ENCODE measurements at regions not wholly inside any gene's neighbourhood (a gene's known extent, or its start where the extent isn't known, plus 50 kb on each side); places are given as distances from the start of the nearest gene placed in this dataset.

DNA sequence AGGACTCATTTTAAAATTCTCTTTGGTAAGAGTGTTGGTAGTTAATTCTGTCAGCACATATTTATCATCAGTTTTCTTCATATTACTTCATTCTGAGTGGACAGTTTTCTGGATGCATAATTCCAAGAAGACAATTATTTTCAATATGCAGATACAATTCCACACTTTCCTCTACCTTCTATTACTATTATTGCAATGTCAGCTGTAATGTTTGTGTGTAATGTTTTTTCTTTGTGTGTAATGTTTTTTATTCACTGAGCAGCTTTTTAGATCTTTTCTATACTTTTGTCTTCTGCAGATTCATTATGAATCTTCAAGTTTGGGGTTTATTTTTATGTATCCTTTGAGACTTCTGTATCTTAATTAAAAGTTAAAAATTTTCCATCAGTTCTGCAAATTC is 264.0 kb upstream of the VRK2 start:
- Histone ChIP-seq H3K4me3 (ENCODE audit: low read length) (no peak overlapping the region), H3K36me3 (ENCODE audit: insufficient read depth, low read length) (no peaks in the 10 kb centered on the region), H3K27me3 (ENCODE audit: insufficient read depth, low read length) (no peaks in the 10 kb centered on the region), H3K9me3 (ENCODE audit: low read length) (no peaks in the 10 kb centered on the region), H3K4me1 (ENCODE audit: insufficient read depth, low read length) (no peaks in the 10 kb centered on the region), H2AFZ (ENCODE audit: low read depth, low read length) (no peak overlapping the region)

DNA sequence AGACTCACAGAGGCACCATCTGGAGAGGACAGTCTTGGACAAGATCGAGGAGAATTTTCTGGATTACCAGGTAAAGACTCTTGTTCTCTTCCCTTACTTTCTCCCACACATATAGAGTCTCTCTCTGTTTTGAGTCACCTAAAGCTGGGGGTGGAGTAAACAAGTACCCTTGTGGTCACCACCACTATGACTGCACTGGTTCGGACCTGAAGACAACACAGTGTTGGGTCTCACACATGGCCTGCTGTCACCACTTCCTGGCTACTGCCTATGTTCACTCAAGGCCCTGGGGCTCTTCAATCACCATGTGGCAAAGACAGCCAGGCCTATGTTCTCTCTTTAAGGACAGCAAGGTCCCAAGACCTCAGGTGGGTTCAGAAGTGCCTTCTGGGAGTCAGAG is 253.3 kb upstream of the VRK2 start:
- Histone ChIP-seq H2AFZ (ENCODE audit: low read depth, low read length) (no peak overlapping the region), H3K9me3 (ENCODE audit: low read length) (peaks cover 2% of the 10 kb centered on the region), H3K4me3 (ENCODE audit: low read length) (no peak overlapping the region), H3K36me3 (ENCODE audit: insufficient read depth, low read length) (no peaks in the 10 kb centered on the region), H3K4me1 (ENCODE audit: insufficient read depth, low read length) (peaks cover 5% of the 10 kb centered on the region), H3K27me3 (ENCODE audit: insufficient read depth, low read length) (no peaks in the 10 kb centered on the region)

DNA sequence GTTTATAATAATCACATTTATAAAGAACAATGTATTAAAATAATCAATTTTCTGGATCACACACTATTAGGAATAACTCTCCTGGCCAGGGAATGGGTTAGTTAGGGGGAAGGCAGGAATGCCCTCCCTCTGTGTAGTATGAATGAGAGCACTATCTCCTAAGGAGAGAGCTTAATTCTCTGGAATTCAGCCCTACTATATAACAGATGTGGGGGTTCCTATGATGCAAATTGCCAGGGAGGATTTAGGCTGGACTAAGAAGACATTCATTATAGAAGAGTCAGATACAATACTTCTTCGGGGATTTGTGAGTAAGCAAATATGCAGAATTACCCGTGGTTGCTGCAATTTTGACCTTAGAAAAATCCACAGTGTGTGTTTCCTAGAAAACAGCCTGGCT is 250.1 kb upstream of the VRK2 start:
- no peaks in the 10 kb centered on the region for H3K27me3 ChIP-seq (ENCODE audit: insufficient read depth, low read length)
- no peak overlapping the region for H2AFZ ChIP-seq (ENCODE audit: low read depth, low read length)
- peaks cover 2% of the 10 kb centered on the region for H3K9me3 ChIP-seq (ENCODE audit: low read length)
- H3K4me3 ChIP-seq (ENCODE audit: low read length), result no peak overlapping the region
- H3K36me3 ChIP-seq (ENCODE audit: insufficient read depth, low read length), result no peaks in the 10 kb centered on the region
- peaks cover 5% of the 10 kb centered on the region for H3K4me1 ChIP-seq (ENCODE audit: insufficient read depth, low read length)

DNA sequence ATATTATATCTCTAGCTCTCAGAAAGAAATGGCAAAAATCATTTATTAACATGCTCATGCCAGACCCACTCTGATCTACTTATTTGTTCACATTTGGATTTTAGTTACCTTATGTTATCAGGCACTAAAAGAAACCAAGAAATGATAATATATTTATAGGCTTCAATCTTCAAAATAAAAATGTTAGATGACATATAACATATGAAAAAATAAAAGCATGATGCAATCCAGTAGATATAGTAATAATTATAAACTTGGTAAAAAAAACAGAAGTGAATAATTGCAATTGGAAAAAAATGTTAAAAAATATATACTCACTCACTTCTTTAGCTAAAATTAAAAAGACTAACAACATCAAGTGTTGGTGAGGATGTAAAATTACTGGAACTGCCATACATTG is 248.3 kb upstream of the VRK2 start:
- Histone ChIP-seq H3K27me3 (ENCODE audit: insufficient read depth, low read length) (no peaks in the 10 kb centered on the region), H2AFZ (ENCODE audit: low read depth, low read length) (no peak overlapping the region), H3K36me3 (ENCODE audit: insufficient read depth, low read length) (no peaks in the 10 kb centered on the region), H3K4me3 (ENCODE audit: low read length) (no peak overlapping the region), H3K4me1 (ENCODE audit: insufficient read depth, low read length) (peaks cover 5% of the 10 kb centered on the region), H3K9me3 (ENCODE audit: low read length) (peaks cover 2% of the 10 kb centered on the region)

DNA sequence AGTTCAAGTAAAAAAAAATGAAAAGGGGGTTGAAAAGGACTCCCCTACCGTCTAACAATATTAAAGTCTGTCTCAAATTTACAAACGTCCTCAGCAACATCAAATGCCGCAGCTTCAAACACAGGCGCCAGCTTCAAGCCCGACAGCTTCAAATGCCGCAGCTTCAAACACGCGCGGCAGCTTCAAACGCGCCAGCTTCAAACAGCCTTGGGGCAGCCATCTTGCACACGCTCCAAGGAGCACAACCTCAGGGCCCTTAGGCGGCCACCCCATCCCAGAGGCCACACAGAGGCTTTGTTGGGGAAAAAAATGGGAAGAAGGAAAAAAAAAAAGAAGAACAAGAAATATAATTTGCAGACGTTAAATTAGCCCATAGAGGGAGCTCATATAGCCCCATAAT is 244.4 kb upstream of the VRK2 start:
- H3K4me3 ChIP-seq (ENCODE audit: low read length), result no peak overlapping the region
- H3K27me3 ChIP-seq (ENCODE audit: insufficient read depth, low read length), result no peaks in the 10 kb centered on the region
- H3K9me3 ChIP-seq (ENCODE audit: low read length), result no peaks in the 10 kb centered on the region
- H3K36me3 ChIP-seq (ENCODE audit: insufficient read depth, low read length), result no peaks in the 10 kb centered on the region
- no peak overlapping the region for H2AFZ ChIP-seq (ENCODE audit: low read depth, low read length)
- no peaks in the 10 kb centered on the region for H3K4me1 ChIP-seq (ENCODE audit: insufficient read depth, low read length)

DNA sequence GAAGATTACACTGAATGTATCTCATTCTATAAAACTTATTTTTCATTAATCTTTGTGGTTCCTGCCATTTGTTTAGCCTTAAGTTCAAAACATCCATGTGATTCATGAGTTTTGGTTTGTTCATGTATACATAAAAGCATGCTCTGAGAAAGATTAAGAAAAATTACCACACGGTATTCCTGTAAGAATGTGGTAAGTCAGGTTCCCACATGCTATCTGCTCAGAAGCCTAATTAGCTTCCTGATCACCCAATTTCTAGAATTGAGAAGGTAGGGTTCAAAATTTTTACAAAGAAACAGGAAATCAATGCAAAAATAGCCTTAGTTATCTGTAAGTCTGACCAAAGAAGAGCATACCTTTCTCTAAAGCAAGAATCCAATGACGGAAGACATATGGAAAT is 241.6 kb upstream of the VRK2 start:
- Histone ChIP-seq H3K4me1 (ENCODE audit: insufficient read depth, low read length) (no peaks in the 10 kb centered on the region), H3K4me3 (ENCODE audit: low read length) (no peak overlapping the region), H2AFZ (ENCODE audit: low read depth, low read length) (no peak overlapping the region), H3K27me3 (ENCODE audit: insufficient read depth, low read length) (no peaks in the 10 kb centered on the region), H3K36me3 (ENCODE audit: insufficient read depth, low read length) (no peaks in the 10 kb centered on the region), H3K9me3 (ENCODE audit: low read length) (no peaks in the 10 kb centered on the region)

DNA sequence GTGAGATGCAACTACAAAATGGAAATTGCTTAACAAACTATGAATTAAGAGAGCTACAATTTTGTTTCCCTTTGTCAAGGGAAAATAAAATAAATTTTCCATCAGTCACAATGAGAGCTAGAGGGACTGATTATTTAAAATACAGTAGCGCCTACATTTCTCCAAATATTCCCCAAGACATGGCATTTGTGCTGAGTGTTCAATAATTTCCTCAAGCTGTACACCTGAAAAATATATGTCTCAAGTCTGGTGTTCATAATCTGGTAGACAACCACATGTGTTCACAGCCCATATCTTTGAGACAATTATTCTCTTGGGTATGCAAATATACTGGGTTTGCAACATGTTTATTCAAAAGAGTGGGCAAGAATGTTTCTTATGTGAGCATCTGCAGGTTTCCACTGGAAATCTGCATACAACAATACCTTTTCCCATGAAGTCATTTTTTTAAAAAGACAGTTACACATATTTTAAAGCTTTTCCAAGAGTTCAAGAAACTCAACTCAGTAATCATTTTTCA is 240.1 kb upstream of the VRK2 start:
- H3K4me3 ChIP-seq (ENCODE audit: low read length), result no peak overlapping the region
- no peaks in the 10 kb centered on the region for H3K27me3 ChIP-seq (ENCODE audit: insufficient read depth, low read length)
- H2AFZ ChIP-seq (ENCODE audit: low read depth, low read length), result no peak overlapping the region
- H3K4me1 ChIP-seq (ENCODE audit: insufficient read depth, low read length), result no peaks in the 10 kb centered on the region
- H3K9me3 ChIP-seq (ENCODE audit: low read length), result no peaks in the 10 kb centered on the region
- H3K36me3 ChIP-seq (ENCODE audit: insufficient read depth, low read length), result no peaks in the 10 kb centered on the region

DNA sequence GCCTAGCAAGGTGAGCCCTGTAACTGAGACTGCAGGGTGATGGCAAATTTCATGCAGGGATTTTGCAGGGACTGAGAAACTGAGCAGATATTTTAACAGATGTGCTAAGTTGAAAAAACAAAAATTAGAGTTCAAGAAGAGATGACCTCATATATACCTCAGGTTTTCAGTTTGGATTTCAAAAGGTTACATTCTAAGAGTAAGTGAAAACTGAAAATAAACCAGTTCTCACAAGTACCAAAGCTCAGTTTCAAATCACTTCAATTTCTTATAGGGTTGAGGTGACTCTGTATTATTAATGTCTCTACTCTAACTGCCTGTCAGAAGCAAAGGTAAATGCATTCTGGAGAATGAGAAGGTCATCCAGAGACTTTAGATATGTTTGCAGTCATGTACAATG is 237.4 kb upstream of the VRK2 start:
- H3K36me3 ChIP-seq (ENCODE audit: insufficient read depth, low read length), result no peaks in the 10 kb centered on the region
- no peaks in the 10 kb centered on the region for H3K4me1 ChIP-seq (ENCODE audit: insufficient read depth, low read length)
- no peak overlapping the region for H3K4me3 ChIP-seq (ENCODE audit: low read length)
- H2AFZ ChIP-seq (ENCODE audit: low read depth, low read length), result no peak overlapping the region
- no peaks in the 10 kb centered on the region for H3K9me3 ChIP-seq (ENCODE audit: low read length)
- no peaks in the 10 kb centered on the region for H3K27me3 ChIP-seq (ENCODE audit: insufficient read depth, low read length)

DNA sequence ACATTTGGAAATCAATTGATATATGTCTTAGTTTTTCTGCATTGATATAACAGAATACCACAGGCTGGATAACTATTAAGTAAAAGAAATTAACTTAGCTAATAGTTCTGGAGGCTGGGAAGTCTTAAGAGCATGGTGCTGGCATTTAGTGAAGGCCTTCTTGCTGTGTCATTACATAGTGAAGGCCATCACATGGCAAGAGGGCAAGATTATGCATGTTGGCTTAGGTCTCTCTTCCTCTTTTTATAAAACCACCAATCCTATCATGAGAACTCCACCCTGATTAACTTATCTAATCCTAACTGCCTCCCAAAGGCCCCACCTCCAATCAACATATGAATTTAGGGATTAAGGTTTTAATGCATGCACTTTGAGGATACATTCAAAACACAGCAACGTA is 225.5 kb upstream of the VRK2 start:
- Histone ChIP-seq H3K9me3 (ENCODE audit: low read length) (no peaks in the 10 kb centered on the region), H3K27me3 (ENCODE audit: insufficient read depth, low read length) (no peaks in the 10 kb centered on the region), H3K4me3 (ENCODE audit: low read length) (no peak overlapping the region), H2AFZ (ENCODE audit: low read depth, low read length) (no peak overlapping the region), H3K36me3 (ENCODE audit: insufficient read depth, low read length) (no peaks in the 10 kb centered on the region), H3K4me1 (ENCODE audit: insufficient read depth, low read length) (no peaks in the 10 kb centered on the region)

DNA sequence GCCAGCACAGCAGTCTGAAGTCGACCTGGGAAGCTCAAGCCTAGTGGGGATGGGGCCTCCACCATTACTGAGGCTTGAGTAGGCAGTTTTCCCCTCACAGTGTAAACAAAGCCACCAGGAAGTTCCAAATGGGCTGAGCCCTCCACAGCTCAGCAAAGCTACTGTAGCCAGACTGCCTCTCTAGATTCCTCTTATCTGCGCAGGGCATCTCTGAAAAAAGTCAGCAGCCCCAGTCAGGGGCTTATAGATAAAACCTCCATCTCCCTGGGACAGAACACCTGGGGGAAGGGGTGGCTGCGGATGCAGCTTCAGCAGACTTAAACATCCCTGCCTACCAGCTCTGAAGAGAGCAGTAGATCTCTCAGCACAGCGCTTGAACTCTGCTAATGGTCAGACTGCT is 218.4 kb upstream of the VRK2 start:
- Histone ChIP-seq H3K4me3 (ENCODE audit: low read length) (no peak overlapping the region), H3K27me3 (ENCODE audit: insufficient read depth, low read length) (no peaks in the 10 kb centered on the region), H2AFZ (ENCODE audit: low read depth, low read length) (no peak overlapping the region), H3K4me1 (ENCODE audit: insufficient read depth, low read length) (no peaks in the 10 kb centered on the region), H3K36me3 (ENCODE audit: insufficient read depth, low read length) (no peaks in the 10 kb centered on the region), H3K9me3 (ENCODE audit: low read length) (peaks cover 2% of the 10 kb centered on the region)

DNA sequence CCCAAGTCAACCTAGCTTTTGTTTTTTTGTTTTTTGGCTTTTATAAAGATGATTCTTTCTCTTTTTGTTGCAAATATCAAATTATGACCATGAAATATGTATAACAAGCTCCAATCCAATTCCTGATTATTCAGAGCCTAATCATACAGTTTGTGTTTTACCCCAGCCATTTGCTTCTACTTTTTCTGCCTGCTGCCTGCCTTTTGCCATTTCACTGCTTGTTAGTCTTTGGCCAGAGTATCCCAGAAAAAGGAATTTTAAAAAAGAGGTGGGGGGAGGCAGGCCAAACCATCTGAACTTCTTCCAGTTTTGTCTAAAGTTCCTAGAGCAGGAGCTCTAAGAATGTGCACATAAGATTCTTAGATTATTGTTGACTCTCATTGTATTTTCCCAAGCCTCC is 211.9 kb upstream of the VRK2 start:
- H2AFZ ChIP-seq (ENCODE audit: low read depth, low read length), result no peak overlapping the region
- no peaks in the 10 kb centered on the region for H3K4me1 ChIP-seq (ENCODE audit: insufficient read depth, low read length)
- no peaks in the 10 kb centered on the region for H3K9me3 ChIP-seq (ENCODE audit: low read length)
- H3K4me3 ChIP-seq (ENCODE audit: low read length), result no peak overlapping the region
- no peaks in the 10 kb centered on the region for H3K27me3 ChIP-seq (ENCODE audit: insufficient read depth, low read length)
- no peaks in the 10 kb centered on the region for H3K36me3 ChIP-seq (ENCODE audit: insufficient read depth, low read length)

DNA sequence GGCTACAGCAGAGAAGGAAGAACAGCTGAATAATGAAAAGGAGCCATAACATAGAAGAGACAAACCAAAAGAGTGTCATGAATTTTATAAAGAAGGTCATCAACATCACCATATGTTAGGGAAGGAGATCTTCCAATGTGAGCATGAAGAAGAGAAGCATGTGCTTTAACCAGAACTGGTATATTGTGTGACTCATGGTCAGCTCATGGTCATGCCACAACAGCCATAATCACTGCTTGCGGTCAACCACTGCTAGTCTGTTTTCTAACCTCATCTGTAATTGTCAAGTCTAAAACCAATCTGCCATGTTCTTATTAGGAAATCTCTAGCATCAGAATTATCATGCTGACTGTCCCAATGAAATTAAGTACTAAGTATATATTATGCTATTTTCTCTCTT is 204.1 kb upstream of the VRK2 start:
- Histone ChIP-seq H3K9me3 (ENCODE audit: low read length) (no peaks in the 10 kb centered on the region), H3K4me3 (ENCODE audit: low read length) (no peak overlapping the region), H3K27me3 (ENCODE audit: insufficient read depth, low read length) (no peaks in the 10 kb centered on the region), H2AFZ (ENCODE audit: low read depth, low read length) (no peak overlapping the region), H3K4me1 (ENCODE audit: insufficient read depth, low read length) (no peaks in the 10 kb centered on the region), H3K36me3 (ENCODE audit: insufficient read depth, low read length) (no peaks in the 10 kb centered on the region)

DNA sequence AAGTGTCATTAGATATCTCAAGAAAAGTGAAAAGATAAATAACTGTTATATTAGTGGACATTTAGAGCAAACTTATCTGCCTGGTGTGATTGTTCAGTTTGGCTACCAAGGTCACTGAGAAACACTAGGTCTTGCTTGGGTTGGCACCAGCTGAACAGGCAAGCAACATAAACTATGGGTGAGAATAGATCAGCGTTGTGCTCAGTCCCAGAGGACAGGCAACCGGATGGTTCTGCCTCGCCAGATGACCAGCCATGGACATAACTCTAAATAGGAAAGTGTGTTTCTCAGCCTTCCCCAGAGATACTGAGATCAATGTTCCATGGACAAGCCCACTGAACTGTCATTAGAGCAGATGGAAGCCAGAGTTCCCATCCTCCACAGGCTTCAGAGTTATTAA is 203.4 kb upstream of the VRK2 start:
- H2AFZ ChIP-seq (ENCODE audit: low read depth, low read length), result no peak overlapping the region
- H3K4me3 ChIP-seq (ENCODE audit: low read length), result no peak overlapping the region
- H3K36me3 ChIP-seq (ENCODE audit: insufficient read depth, low read length), result no peaks in the 10 kb centered on the region

DNA sequence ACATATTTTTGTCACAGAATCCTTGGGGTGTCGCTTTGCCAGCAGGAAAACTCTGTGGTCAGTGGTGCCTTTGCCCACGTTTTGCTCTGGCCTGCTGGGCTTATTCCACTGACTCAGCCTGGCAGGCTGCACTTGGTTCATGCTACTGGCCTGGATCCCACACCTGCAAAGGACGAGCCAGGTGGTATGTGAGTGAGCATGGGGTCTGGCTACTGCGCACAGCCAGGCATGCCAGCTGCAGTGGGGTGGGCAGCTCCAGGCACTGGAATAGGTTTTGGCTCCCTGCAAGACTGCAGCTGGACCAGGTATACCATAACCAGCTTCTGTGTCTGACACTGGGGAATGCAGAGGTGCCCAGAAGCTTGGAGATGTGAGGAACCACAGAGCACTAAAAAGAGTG is 197.9 kb upstream of the VRK2 start:
- H3K4me1 ChIP-seq (ENCODE audit: insufficient read depth, low read length), result no peaks in the 10 kb centered on the region
- no peaks in the 10 kb centered on the region for H3K9me3 ChIP-seq (ENCODE audit: low read length)
- H3K27me3 ChIP-seq (ENCODE audit: insufficient read depth, low read length), result no peaks in the 10 kb centered on the region
- H3K4me3 ChIP-seq (ENCODE audit: low read length), result no peak overlapping the region
- no peaks in the 10 kb centered on the region for H3K36me3 ChIP-seq (ENCODE audit: insufficient read depth, low read length)
- H2AFZ ChIP-seq (ENCODE audit: low read depth, low read length), result no peak overlapping the region

More for the DNA sequence above, 203.4 kb upstream of the VRK2 start:
- Histone ChIP-seq H3K27me3 (ENCODE audit: insufficient read depth, low read length) (no peaks in the 10 kb centered on the region), H3K9me3 (ENCODE audit: low read length) (no peaks in the 10 kb centered on the region), H3K4me1 (ENCODE audit: insufficient read depth, low read length) (no peaks in the 10 kb centered on the region)
